GM19468 (cell line): ENCODE measurements at regions not wholly inside any gene's neighbourhood (a gene's known extent, or its start where the extent isn't known, plus 50 kb on each side); places are given as distances from the start of the nearest gene placed in this dataset.
"Not testable (repeated sequence)": the region's sequence is repeated elsewhere in the genome, so short reads cannot be mapped to it uniquely, and the experiment has no call there.

Experiments
- ATAC-seq: cut with Tn5 transposase; IDR thresholded peaks from one replicate; pipeline ENCODE4 v1.9.1; 2021; ENCODE audit warnings: mild to moderate bottlenecking, moderate library complexity, moderate number of reproducible peaks; ENCODE audit not compliant: unreplicated experiment; ENCODE audit errors: extremely low read depth

- no peak for ATAC-seq
Measured at GRCh38 chr9:34907044-34907443, 51.0 kb upstream of the PHF24 start.

- ATAC-seq = no peak
Measured at GRCh38 chr9:34899535-34900158, 58.4 kb upstream of the PHF24 start.

- ATAC-seq = no peak
Measured at GRCh38 chr9:34898846-34899245, 59.2 kb upstream of the PHF24 start.

GRCh38 chr9:34896112-34896511 lies 62.0 kb upstream of the PHF24 start:
- ATAC-seq = no peak

- no peak for ATAC-seq
Measured at GRCh38 chr9:34892886-34893285, 65.2 kb upstream of the PHF24 start.

- no peak for ATAC-seq
Measured at GRCh38 chr9:34891386-34891785, 66.7 kb upstream of the PHF24 start.

GRCh38 chr9:34887841-34888240 lies 70.2 kb upstream of the PHF24 start:
- no peak for ATAC-seq

- ATAC-seq = peak; percentile 58
Measured at GRCh38 chr9:34884747-34885189, 73.3 kb upstream of the PHF24 start.

- no peak for ATAC-seq
Measured at GRCh38 chr9:34876096-34876495, 82.0 kb upstream of the PHF24 start.

- no peak for ATAC-seq
Measured at GRCh38 chr9:34869390-34869789, 88.7 kb upstream of the PHF24 start.

- ATAC-seq = no peak
Measured at GRCh38 chr9:34866614-34867013, 91.5 kb upstream of the PHF24 start.

GRCh38 chr9:34863426-34863825 lies 94.7 kb upstream of the PHF24 start:
- no peak for ATAC-seq

- ATAC-seq = no peak
Measured at GRCh38 chr9:34862836-34863235, 95.2 kb upstream of the PHF24 start.

GRCh38 chr9:34862043-34862442 lies 96.0 kb upstream of the PHF24 start:
- no peak for ATAC-seq

GRCh38 chr9:34855016-34855415 lies 103.1 kb upstream of the PHF24 start:
- not testable (repeated sequence) for ATAC-seq

GRCh38 chr9:34830068-34830467 lies 120.1 kb upstream of the CCL21 start:
- ATAC-seq = no peak

GRCh38 chr9:34826999-34827538 lies 117.1 kb upstream of the CCL21 start:
- no peak for ATAC-seq

- no peak for ATAC-seq
Measured at GRCh38 chr9:34825775-34826174, 115.8 kb upstream of the CCL21 start.

GRCh38 chr9:34823778-34824177 lies 113.8 kb upstream of the CCL21 start:
- ATAC-seq = no peak

- no peak for ATAC-seq
Measured at GRCh38 chr9:34810187-34810524, 100.2 kb upstream of the CCL21 start.

GRCh38 chr9:34809504-34810186 lies 99.7 kb upstream of the CCL21 start:
- no peak for ATAC-seq

GRCh38 chr9:34802916-34803315 lies 93.0 kb upstream of the CCL21 start:
- no peak for ATAC-seq
